ENCODE measurements at regions not wholly inside any gene's neighbourhood (a gene's known extent, or its start where the extent isn't known, plus 50 kb on each side); places are given as distances from the start of the nearest gene placed in this dataset.

- intact Hi-C loops (cut with DNase I; ENCODE audit: low total_unique reads): no loop called here
- Histone ChIP-seq H3K36me3 (no peaks in the 10 kb centered on the region), H3K4me3 (no peak overlapping the region), H3K4me1 (no peaks in the 10 kb centered on the region), H3K27me3 (peaks cover 0 to 56% of the 10 kb centered on the region in 2 donors), H3K9me3 (no peaks in the 10 kb centered on the region), H3K27ac (no peak overlapping the region)
- TF ChIP-seq POLR2AphosphoS5 (IDR thresholded peaks at IDR 0.05): no peak
- no peak for TF ChIP-seq POLR2A (IDR thresholded peaks at IDR 0.05)
- no peak for TF ChIP-seq CTCF (IDR thresholded peaks at IDR 0.05)
- DNase-seq (ENCODE audit: low spot score in 2 of 2): no peak
These were observed 249.2 kb downstream of the FOXL1 start for GRCh38 chr16:86827521-86827920.

GRCh38 chr16:86828202-86828601 is 249.9 kb downstream of the FOXL1 start:
- no peaks in the 10 kb centered on the region for H3K9me3 ChIP-seq
- TF ChIP-seq POLR2AphosphoS5 (IDR thresholded peaks at IDR 0.05): no peak
- no peak for TF ChIP-seq POLR2A (IDR thresholded peaks at IDR 0.05)
- TF ChIP-seq CTCF (IDR thresholded peaks at IDR 0.05): no peak
- no peaks in the 10 kb centered on the region for H3K36me3 ChIP-seq
- no peak for DNase-seq (ENCODE audit: low spot score in 2 of 2)
- no peaks in the 10 kb centered on the region for H3K4me1 ChIP-seq
- peaks cover 0 to 52% of the 10 kb centered on the region in 2 donors for H3K27me3 ChIP-seq
- H3K27ac ChIP-seq: no peak overlapping the region
- no peak overlapping the region for H3K4me3 ChIP-seq
- intact Hi-C loops (cut with DNase I; ENCODE audit: low total_unique reads): no loop called here

GRCh38 chr16:86828653-86829052 is 250.3 kb downstream of the FOXL1 start:
- no peak for TF ChIP-seq POLR2A (IDR thresholded peaks at IDR 0.05)
- no peak for TF ChIP-seq POLR2AphosphoS5 (IDR thresholded peaks at IDR 0.05)
- no peak for TF ChIP-seq CTCF (IDR thresholded peaks at IDR 0.05)
- Histone ChIP-seq H3K27me3 (peaks cover 0 to 52% of the 10 kb centered on the region in 2 donors), H3K27ac (no peak overlapping the region), H3K36me3 (no peaks in the 10 kb centered on the region), H3K4me3 (no peak overlapping the region), H3K9me3 (no peaks in the 10 kb centered on the region), H3K4me1 (no peaks in the 10 kb centered on the region)
- no peak for DNase-seq (ENCODE audit: low spot score in 2 of 2)
- intact Hi-C loops (cut with DNase I; ENCODE audit: low total_unique reads): no loop called here

DNA sequence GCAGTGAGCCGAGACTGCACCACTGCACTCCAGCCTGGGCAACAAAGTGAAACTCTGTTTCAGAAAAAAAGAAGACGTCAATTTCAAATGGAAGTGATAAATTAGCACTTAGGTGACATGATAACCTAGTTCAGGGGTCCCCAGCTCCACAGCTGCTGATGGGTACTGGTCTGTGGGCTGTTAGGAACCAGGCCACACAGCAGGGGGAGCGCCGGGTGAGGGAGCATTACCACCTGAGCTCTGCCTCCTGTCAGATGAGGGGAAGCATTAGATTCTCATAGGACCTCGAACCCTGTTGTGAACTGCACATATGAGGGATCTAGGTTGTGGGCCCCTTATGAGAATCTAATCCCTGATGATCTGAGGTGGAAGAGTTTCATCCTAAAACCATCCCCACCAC is 253.0 kb downstream of the FOXL1 start:
- DNase-seq (ENCODE audit: low spot score in 2 of 2): no peak
- peaks cover 0 to 34% of the 10 kb centered on the region in 2 donors for H3K27me3 ChIP-seq
- no peaks in the 10 kb centered on the region for H3K9me3 ChIP-seq
- no peaks in the 10 kb centered on the region for H3K4me1 ChIP-seq
- H3K27ac ChIP-seq: no peak overlapping the region
- H3K36me3 ChIP-seq: no peaks in the 10 kb centered on the region
- no peak for TF ChIP-seq POLR2AphosphoS5 (IDR thresholded peaks at IDR 0.05)
- no peak for TF ChIP-seq CTCF (IDR thresholded peaks at IDR 0.05)
- no peak for TF ChIP-seq POLR2A (IDR thresholded peaks at IDR 0.05)
- intact Hi-C loops (cut with DNase I; ENCODE audit: low total_unique reads): no loop called here
- H3K4me3 ChIP-seq: no peak overlapping the region

GRCh38 chr16:86833136-86833535 is 254.8 kb downstream of the FOXL1 start:
- H3K9me3 ChIP-seq: no peaks in the 10 kb centered on the region
- intact Hi-C loops (cut with DNase I; ENCODE audit: low total_unique reads): no loop called here
- no peak for TF ChIP-seq POLR2AphosphoS5 (IDR thresholded peaks at IDR 0.05)
- TF ChIP-seq CTCF (IDR thresholded peaks at IDR 0.05): no peak
- no peak for TF ChIP-seq POLR2A (IDR thresholded peaks at IDR 0.05)
- peak overlapping the region in 2 of 3 donors; percentile 16 to 41 for H3K4me3 ChIP-seq
- no peaks in the 10 kb centered on the region for H3K36me3 ChIP-seq
- H3K27me3 ChIP-seq: peaks cover 0 to 18% of the 10 kb centered on the region in 2 donors
- H3K4me1 ChIP-seq: no peaks in the 10 kb centered on the region
- DNase-seq (ENCODE audit: low spot score in 2 of 2): no peak
- H3K27ac ChIP-seq: no peak overlapping the region
